Uterus (tissue), 2 donors: ENCODE measurements at regions not wholly inside any gene's neighbourhood (a gene's known extent, or its start where the extent isn't known, plus 50 kb on each side); places are given as distances from the start of the nearest gene placed in this dataset.

Source experiments
- CTCF ChIP-seq, 4 experiments: fragments of 200-600 bp in 2 of 4; fragments of 450-650 bp in 2 of 4; sonication (generic) in 2 of 4; IDR thresholded peaks; one replicate each; pipeline ENCODE4 v1.5.1; 2016 to 2019; ENCODE audit warnings: antibody characterized with exemption in 4 of 4, mild to moderate bottlenecking in 2 of 4, moderate library complexity in 1 of 4
- POLR2A ChIP-seq, 2 donors: fragments of 450-650 bp; IDR thresholded peaks; one replicate each; pipeline ENCODE4 v1.6.1; 2016; ENCODE audit warnings: antibody characterized with exemption in 2 of 2, mild to moderate bottlenecking in 1 of 2, moderate library complexity in 1 of 2

GRCh38 chr5:2460098-2460497 lies 291.4 kb downstream of the IRX2 start:
- TF ChIP-seq POLR2A (IDR thresholded peaks at IDR 0.05) (no peak), CTCF (IDR thresholded peaks at IDR 0.05) (no peak)
